Psoas muscle (tissue), 7 donors: ENCODE measurements at regions not wholly inside any gene's neighbourhood (a gene's known extent, or its start where the extent isn't known, plus 50 kb on each side); places are given as distances from the start of the nearest gene placed in this dataset.

Experiments
- ATAC-seq, 4 donors: fragments of 200-7000 bp; cut with Tn5 transposase; one replicate each; pipeline ENCODE4 v1.9.1; 2020; ENCODE audit warnings: moderate library complexity in 3 of 4, mild to moderate bottlenecking in 2 of 4
- DNase-seq, 2 donors: peaks; one replicate each; pipeline ENCODE4 v3.0.0-alpha.2; 2020
- H3K27ac ChIP-seq: fragments of 200-600 bp; one replicate; pipeline ENCODE4 v1.8.0; 2022
- H3K27me3 ChIP-seq, 3 donors: fragments of 200-600 bp in 1 of 3; one replicate each; pipeline versions ENCODE4 v1.6.1 to v1.8.0; 2013 to 2022; ENCODE audit warnings: low read length in 2 of 3, mild to moderate bottlenecking in 2 of 3, moderate library complexity in 1 of 3; ENCODE audit not compliant: insufficient read depth in 3 of 3
- H3K36me3 ChIP-seq, 2 donors: fragments of 200-600 bp in 1 of 2; one replicate each; pipeline versions ENCODE4 v1.6.1 to v1.8.0; 2013 to 2022; ENCODE audit warnings: low read depth in 1 of 2, mild to moderate bottlenecking in 1 of 2, moderate library complexity in 1 of 2; ENCODE audit not compliant: insufficient read depth in 1 of 2
- H3K4me1 ChIP-seq: fragments of 200-600 bp; one replicate; pipeline ENCODE4 v1.8.0; 2022
- H3K4me3 ChIP-seq: fragments of 200-600 bp; one replicate; pipeline ENCODE4 v1.8.0; 2022; ENCODE audit warnings: mild to moderate bottlenecking
- H3K9me3 ChIP-seq: fragments of 200-600 bp; one replicate; pipeline ENCODE4 v1.8.0; 2022
- WGBS, 3 donors: extraction: QIAGEN DNeasy Blood & Tissue Kit; methylation state at CpG; one replicate each; pipeline versions ENCODE4 v1.1.6 to v1.1.7; 2013; 5-methylcytosine and 5-hydroxymethylcytosine counted together
- intact Hi-C, 2 donors: fragments of 100-400 bp; cut with DNase I; formaldehyde crosslinking; loops; one replicate each; pipeline versions ENCODE4 v1.11.0 to v1.14.2; 2022
- TF ChIP-seq, protein P1 (sequence below): fragments of 200-600 bp; IDR thresholded peaks from one replicate; pipeline ENCODE4 v1.8.0; 2022; ENCODE audit warnings: antibody characterized with exemption
- donor health status: healthy with polysubstance abuse.
- donor health status: DM: no; HTN: no; CAD: no; lungs with moderate emphysema.
- donor health status: Bipolar disorder and iron deficiency.
- donor health status: healthy.
- donor health status: DM: yes; HTN: yes; CAD: no.
- donor health status: DM: no; HTN: no; CAD: no.
- donor health status: DM: yes; HTN: yes; CAD: no.

DNA sequence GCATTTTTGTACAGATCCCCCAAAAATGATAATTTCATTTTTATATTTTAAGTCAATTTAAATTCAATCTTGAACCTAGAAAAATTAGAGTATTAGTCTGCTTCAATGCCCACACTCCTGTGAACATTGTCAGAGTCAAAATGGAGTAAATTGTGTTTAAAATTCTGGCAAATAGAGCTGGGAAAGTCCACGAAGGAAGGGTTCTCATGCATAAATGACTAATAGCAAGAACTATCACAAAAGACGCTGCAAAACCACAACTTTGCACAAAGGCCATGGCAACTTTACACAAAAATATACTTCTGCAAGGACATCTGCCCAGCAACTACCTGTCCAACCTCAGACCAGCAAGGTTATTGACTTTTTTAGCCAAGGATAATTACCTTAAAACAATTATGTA, 203.2 kb upstream of the SMLR1 start:
- no peaks in the 10 kb centered on the region for H3K9me3 ChIP-seq
- H3K36me3 ChIP-seq, result no peaks in the 10 kb centered on the region
- TF ChIP-seq, protein P1, sequence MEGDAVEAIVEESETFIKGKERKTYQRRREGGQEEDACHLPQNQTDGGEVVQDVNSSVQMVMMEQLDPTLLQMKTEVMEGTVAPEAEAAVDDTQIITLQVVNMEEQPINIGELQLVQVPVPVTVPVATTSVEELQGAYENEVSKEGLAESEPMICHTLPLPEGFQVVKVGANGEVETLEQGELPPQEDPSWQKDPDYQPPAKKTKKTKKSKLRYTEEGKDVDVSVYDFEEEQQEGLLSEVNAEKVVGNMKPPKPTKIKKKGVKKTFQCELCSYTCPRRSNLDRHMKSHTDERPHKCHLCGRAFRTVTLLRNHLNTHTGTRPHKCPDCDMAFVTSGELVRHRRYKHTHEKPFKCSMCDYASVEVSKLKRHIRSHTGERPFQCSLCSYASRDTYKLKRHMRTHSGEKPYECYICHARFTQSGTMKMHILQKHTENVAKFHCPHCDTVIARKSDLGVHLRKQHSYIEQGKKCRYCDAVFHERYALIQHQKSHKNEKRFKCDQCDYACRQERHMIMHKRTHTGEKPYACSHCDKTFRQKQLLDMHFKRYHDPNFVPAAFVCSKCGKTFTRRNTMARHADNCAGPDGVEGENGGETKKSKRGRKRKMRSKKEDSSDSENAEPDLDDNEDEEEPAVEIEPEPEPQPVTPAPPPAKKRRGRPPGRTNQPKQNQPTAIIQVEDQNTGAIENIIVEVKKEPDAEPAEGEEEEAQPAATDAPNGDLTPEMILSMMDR, result no peak
- H3K27me3 ChIP-seq, result no peaks in the 10 kb centered on the region
- WGBS, 3 donors, result 84 to 93% (median 89%) methylated on average over 2 of the region's 2 CpGs
- H3K4me3 ChIP-seq, result no peak overlapping the region
- no peak overlapping the region for H3K27ac ChIP-seq
- no peaks in the 10 kb centered on the region for H3K4me1 ChIP-seq
- ATAC-seq, result no peak
- intact Hi-C loops, result no loop called here
- DNase-seq, result no peak

DNA sequence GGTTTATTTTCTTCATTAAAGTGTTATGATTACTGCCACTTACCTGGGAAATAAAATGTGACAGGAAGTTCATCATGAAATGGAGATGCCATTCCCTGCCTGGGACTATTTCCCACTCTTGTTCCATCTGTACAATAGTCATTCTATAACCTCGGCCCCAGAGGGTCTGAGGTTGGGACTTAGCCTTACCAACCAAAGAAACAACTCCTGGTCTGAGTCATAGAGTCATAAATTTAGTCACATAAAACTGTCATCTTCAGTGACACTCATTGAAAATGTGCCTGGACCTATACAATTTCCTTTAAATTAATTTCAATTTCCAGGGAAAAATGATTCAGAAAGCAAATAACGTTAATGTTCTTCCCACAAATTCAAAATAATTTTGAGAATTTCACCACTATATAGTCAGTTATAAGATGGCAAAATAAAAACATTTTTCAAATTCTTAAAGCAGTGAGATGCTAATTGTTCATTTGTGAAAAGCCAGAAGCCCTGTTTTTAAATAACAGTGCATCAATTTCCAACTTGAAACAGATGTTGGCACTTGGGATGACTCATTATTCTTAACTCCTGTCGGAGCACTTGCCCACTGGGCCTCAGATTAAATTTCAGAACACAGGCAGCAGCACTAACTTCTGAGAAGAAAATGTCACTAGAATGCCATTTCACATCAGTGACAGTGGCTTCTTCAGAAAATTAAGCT, 201.2 kb upstream of the SMLR1 start:
- WGBS, 3 donors, result 18 to 36% (median 32%) methylated on average over 3 of the region's 3 CpGs
- intact Hi-C loops, result no loop called here
- no peak for ATAC-seq

DNA sequence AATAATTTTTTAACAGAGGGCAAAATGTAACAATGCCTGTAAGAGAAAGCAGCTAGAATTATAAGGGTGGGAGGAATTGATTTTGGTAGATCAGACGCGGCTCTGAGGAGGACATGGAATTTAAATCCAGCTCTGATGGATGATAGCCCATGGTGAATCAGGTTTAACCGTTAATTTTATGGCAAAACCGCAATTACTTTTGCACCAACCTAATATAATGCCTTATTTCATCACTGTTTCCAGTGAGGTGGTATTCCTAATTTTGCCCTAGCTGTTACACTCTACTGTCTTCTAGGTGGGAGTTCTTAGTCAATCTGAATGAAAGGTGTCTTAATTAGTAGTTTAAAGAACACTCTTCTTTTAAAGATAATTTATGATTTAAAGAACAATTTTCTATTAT, 198.3 kb upstream of the SMLR1 start:
- no peak overlapping the region for H3K27ac ChIP-seq
- DNase-seq (no peak), ATAC-seq (no peak)
- WGBS, 3 donors, result 40 to 51% (median 49%) methylated on average over 4 of the region's 4 CpGs
- H3K4me1 ChIP-seq, result no peaks in the 10 kb centered on the region
- no peaks in the 10 kb centered on the region for H3K36me3 ChIP-seq
- H3K4me3 ChIP-seq, result no peak overlapping the region
- H3K27me3 ChIP-seq, result no peaks in the 10 kb centered on the region
- no peaks in the 10 kb centered on the region for H3K9me3 ChIP-seq
- TF ChIP-seq, protein P1, result no peak
- intact Hi-C loops, result no loop called here

More for the DNA sequence above, 201.2 kb upstream of the SMLR1 start:
- Histone ChIP-seq H3K27ac (no peak overlapping the region), H3K27me3 (no peaks in the 10 kb centered on the region), H3K9me3 (no peaks in the 10 kb centered on the region), H3K4me3 (no peak overlapping the region), H3K4me1 (no peaks in the 10 kb centered on the region), H3K36me3 (no peaks in the 10 kb centered on the region)
- no peak for DNase-seq
- TF ChIP-seq, protein P1, result no peak

DNA sequence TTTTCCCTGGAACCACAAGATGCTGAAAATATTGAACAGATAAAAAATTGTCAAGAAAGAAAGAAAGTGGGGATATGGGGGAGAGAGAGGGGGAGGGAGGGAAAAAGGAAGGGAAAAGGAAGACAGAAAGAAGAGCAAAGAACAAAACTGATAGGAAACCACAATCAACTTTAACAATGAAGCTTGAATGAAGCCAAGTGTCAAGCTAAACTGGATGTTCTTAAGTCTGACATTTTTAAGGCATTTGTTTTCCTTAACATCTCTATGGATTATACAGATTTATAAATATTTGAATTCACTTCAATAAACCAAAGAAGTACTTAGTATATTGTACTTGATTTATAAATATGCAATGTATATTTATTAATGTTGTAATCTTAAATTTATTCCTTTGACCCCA, 197.6 kb upstream of the SMLR1 start:
- no peak for ATAC-seq
- intact Hi-C loops, result no loop called here
- H3K27ac ChIP-seq, result no peak overlapping the region
- no peak for DNase-seq
- H3K36me3 ChIP-seq, result no peaks in the 10 kb centered on the region
- H3K4me1 ChIP-seq, result no peaks in the 10 kb centered on the region
- no peak overlapping the region for H3K4me3 ChIP-seq
- H3K9me3 ChIP-seq, result no peaks in the 10 kb centered on the region
- TF ChIP-seq, protein P1, result no peak
- H3K27me3 ChIP-seq, result no peaks in the 10 kb centered on the region

DNA sequence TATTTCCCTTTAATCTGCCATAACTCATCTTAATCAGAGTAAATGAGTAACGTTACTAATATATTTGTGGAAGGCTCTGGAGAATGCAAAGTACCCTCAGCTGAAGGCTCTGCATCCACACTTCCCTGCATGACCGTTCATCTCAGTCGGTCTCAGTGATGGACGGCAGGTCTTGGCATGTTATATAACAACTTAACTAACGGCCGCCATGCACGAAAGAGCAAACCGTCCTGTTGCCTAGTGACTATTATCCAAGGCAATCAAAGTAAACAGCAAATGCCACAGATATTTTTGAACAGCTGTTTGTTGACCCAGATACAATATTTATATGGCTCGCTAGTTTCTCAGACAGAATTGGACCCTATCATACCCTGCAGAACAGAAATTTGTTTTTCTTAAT, 194.9 kb upstream of the SMLR1 start:
- intact Hi-C loops, result no loop called here

More for the DNA sequence above, 194.9 kb upstream of the SMLR1 start:
- Histone ChIP-seq H3K27me3 (no peaks in the 10 kb centered on the region), H3K4me1 (no peaks in the 10 kb centered on the region), H3K27ac (no peak overlapping the region), H3K4me3 (no peak overlapping the region), H3K9me3 (no peaks in the 10 kb centered on the region), H3K36me3 (no peaks in the 10 kb centered on the region)
- TF ChIP-seq, protein P1, result no peak
- DNase-seq (no peak), ATAC-seq (no peak)
- 21 to 31% (median 22%) methylated on average over 9 of the region's 9 CpGs for WGBS, 3 donors
